ENCODE measurements at regions not wholly inside any gene's neighbourhood (a gene's known extent, or its start where the extent isn't known, plus 50 kb on each side); places are given as distances from the start of the nearest gene placed in this dataset.

DNA sequence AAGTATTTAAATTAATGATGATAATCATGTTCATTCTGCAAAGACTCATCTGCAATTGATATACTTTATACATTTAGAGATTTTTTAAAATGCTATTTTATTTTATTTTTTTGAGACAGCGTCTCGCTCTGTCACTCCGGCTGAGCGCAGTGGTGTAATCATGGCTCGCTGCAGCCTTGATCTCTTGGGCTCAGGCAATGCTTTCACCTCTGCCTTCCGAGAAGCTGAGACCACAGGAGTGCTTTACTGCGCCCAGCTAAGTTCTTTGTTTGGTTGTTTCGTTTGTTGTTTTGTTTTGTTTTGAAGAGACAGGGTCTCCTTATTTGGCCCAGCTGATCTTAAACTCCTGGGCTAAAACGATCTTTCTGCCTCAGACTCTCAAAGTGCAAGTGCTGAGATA is 1541.0 kb downstream of the PCDH7 start:
- no peaks in the 10 kb centered on the region for H3K27me3 Mint-ChIP-seq (ENCODE audit: low read depth)
- H3K36me3 Mint-ChIP-seq (ENCODE audit: low read depth) = no peaks in the 10 kb centered on the region
- H3K4me3 Mint-ChIP-seq = no peak overlapping the region
- no peaks in the 10 kb centered on the region for H3K9me3 Mint-ChIP-seq
- no peak overlapping the region for H3K27ac Mint-ChIP-seq
- TF ChIP-seq, protein P1, sequence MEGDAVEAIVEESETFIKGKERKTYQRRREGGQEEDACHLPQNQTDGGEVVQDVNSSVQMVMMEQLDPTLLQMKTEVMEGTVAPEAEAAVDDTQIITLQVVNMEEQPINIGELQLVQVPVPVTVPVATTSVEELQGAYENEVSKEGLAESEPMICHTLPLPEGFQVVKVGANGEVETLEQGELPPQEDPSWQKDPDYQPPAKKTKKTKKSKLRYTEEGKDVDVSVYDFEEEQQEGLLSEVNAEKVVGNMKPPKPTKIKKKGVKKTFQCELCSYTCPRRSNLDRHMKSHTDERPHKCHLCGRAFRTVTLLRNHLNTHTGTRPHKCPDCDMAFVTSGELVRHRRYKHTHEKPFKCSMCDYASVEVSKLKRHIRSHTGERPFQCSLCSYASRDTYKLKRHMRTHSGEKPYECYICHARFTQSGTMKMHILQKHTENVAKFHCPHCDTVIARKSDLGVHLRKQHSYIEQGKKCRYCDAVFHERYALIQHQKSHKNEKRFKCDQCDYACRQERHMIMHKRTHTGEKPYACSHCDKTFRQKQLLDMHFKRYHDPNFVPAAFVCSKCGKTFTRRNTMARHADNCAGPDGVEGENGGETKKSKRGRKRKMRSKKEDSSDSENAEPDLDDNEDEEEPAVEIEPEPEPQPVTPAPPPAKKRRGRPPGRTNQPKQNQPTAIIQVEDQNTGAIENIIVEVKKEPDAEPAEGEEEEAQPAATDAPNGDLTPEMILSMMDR (IDR thresholded peaks at IDR 0.05; ENCODE audit: unreplicated experiment in 3 of 3) = no peak
- no peaks in the 10 kb centered on the region for H3K4me1 Mint-ChIP-seq

DNA sequence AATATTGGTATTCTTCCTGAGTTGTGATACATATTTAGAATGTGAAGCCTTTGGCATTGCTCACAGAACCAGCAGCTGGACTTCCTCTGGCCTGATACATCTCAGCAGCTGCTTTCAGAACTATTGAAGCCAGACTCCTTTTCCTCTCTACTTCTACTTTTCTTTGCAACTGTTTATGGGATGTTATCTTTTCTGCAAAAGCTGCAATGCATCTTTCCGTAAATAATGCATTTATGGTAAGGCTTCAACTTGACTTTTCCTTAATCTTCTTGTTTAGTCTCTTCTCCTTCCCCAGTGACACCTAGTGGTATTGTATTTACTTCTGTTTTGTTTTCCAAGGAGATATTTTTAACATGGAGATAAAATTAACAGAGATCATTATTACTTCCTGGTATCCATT is 1548.7 kb downstream of the PCDH7 start:
- no peaks in the 10 kb centered on the region for H3K27me3 Mint-ChIP-seq (ENCODE audit: low read depth)
- peaks cover 14% of the 10 kb centered on the region for H3K4me1 Mint-ChIP-seq
- no peaks in the 10 kb centered on the region for H3K9me3 Mint-ChIP-seq
- TF ChIP-seq, protein P1 (IDR thresholded peaks at IDR 0.05; ENCODE audit: unreplicated experiment in 3 of 3) = peak; percentile 12 to 27 (median 16)
- no peaks in the 10 kb centered on the region for H3K36me3 Mint-ChIP-seq (ENCODE audit: low read depth)
- no peak overlapping the region for H3K4me3 Mint-ChIP-seq
- H3K27ac Mint-ChIP-seq = peak overlapping the region; percentile 4 to 11 (median 10)

DNA sequence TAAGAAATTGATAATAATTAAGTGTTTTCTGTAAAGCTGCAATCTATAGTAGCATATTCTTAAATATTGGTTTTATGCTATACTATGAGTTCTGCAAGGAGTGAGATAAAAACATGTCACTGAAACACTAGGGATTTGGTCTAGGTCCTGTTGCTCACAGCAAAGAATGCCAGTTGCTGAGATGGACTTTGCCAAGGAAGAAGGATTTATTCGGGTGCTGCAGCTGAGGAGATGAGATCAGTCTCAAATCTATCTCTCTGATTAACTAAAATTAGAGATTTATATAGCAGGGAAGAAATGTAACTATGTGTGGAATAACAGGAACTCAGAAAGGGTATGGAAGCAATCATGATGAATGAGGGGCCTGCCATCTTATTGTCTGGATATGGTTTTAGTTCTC is 1569.9 kb downstream of the PCDH7 start:
- H3K36me3 Mint-ChIP-seq (ENCODE audit: low read depth) = no peaks in the 10 kb centered on the region
- no peaks in the 10 kb centered on the region for H3K27me3 Mint-ChIP-seq (ENCODE audit: low read depth)
- no peak overlapping the region for H3K4me3 Mint-ChIP-seq
- TF ChIP-seq, protein P1 (IDR thresholded peaks at IDR 0.05; ENCODE audit: unreplicated experiment in 3 of 3) = no peak
- H3K4me1 Mint-ChIP-seq = no peaks in the 10 kb centered on the region
- H3K9me3 Mint-ChIP-seq = peaks cover 7% of the 10 kb centered on the region
- H3K27ac Mint-ChIP-seq = no peak overlapping the region

DNA sequence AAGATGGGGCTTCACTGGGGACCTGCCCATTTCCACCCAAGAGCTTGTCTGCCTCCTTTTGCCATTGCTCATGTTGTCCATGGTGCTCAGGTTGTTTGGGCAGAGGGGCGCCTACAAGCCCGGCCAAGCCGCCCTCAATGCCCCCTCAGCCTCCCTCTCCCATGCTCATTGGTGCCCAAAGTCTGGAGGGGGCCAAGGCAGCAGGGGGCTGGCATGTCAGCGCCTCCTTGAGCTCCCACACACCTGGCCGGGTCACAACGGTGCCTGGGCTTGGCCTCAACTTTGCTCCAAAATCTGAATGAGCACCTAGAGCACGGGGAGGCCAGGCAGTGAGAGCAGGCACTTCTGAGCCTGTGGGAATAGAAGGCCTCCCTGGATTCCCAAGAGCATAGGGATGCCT is 1598.8 kb downstream of the PCDH7 start:
- no peaks in the 10 kb centered on the region for H3K27me3 Mint-ChIP-seq (ENCODE audit: low read depth)
- no peak overlapping the region for H3K4me3 Mint-ChIP-seq
- H3K4me1 Mint-ChIP-seq = no peaks in the 10 kb centered on the region
- no peaks in the 10 kb centered on the region for H3K36me3 Mint-ChIP-seq (ENCODE audit: low read depth)
- TF ChIP-seq, protein P1 (IDR thresholded peaks at IDR 0.05; ENCODE audit: unreplicated experiment in 3 of 3) = no peak
- no peaks in the 10 kb centered on the region for H3K9me3 Mint-ChIP-seq
- no peak overlapping the region for H3K27ac Mint-ChIP-seq

DNA sequence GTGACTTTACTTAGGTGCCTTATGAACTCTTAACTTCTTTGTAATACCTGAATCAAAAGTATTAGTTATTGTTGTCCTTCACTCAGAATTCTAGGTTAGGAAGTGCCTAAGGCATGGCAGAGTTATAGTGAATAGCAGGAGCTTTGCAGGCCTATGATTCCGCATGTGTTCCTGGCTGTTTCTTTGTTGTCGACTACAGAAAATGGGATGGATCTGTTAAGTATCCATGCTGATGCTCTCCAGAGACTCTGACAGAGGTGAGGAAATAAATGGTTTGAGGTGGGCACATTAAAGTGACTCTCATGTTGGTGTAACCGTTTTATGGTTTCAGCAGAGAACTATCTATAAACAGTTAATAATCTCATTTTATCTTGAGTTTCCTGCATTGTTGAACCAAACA is 1601.3 kb downstream of the PCDH7 start:
- TF ChIP-seq, protein P1 (IDR thresholded peaks at IDR 0.05; ENCODE audit: unreplicated experiment in 3 of 3) = no peak
- Mint-ChIP-seq H3K9me3 (no peaks in the 10 kb centered on the region), H3K4me1 (no peaks in the 10 kb centered on the region), H3K36me3 (ENCODE audit: low read depth) (no peaks in the 10 kb centered on the region), H3K27me3 (ENCODE audit: low read depth) (no peaks in the 10 kb centered on the region), H3K27ac (no peak overlapping the region), H3K4me3 (no peak overlapping the region)

DNA sequence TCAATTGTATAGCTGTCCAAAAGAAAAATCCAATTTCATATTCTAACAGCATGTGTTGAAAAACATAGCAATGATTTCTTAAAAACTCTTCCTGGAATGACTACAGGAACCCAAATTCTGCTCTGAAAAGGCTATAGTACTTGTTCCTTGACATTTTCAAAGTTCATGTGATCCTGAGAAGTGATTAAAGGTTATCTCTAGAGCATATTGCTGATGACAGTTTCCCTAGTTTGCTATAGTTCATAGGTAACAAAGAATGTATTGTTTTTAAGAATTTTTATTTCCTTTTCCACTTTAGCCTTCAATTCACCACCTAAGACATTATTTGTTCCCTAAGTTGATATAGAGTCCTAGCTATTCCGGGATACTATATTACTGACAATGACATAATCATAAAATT is 1614.6 kb downstream of the PCDH7 start:
- Mint-ChIP-seq H3K4me3 (no peak overlapping the region), H3K36me3 (ENCODE audit: low read depth) (no peaks in the 10 kb centered on the region), H3K4me1 (no peaks in the 10 kb centered on the region), H3K9me3 (no peaks in the 10 kb centered on the region), H3K27me3 (ENCODE audit: low read depth) (no peaks in the 10 kb centered on the region), H3K27ac (no peak overlapping the region)
- TF ChIP-seq, protein P1 (IDR thresholded peaks at IDR 0.05; ENCODE audit: unreplicated experiment in 3 of 3) = no peak

Measured in nephron (organoid).